K562 (cell line): ENCODE measurements at regions not wholly inside any gene's neighbourhood (a gene's known extent, or its start where the extent isn't known, plus 50 kb on each side); places are given as distances from the start of the nearest gene placed in this dataset.

ENCODE experiments used
- ATAC-seq: fragments of 200-7000 bp; cut with Tn5 transposase; 3 replicates; pipeline ENCODE4 v1.9.1; 2020; ENCODE audit warnings: moderate library complexity
- BruUV-seq: library from RNA; stranded (reverse); fragments of 400-500 nt; replicated peaks from 2 replicates; lab custom pipeline; 2021; lab: Mats Ljungman, UMichigan
- CTCF ChIA-PET: fragments of 300-600 bp; formaldehyde crosslinking; extraction: SDS; loops from one replicate; lab custom pipeline; 2021; ENCODE audit warnings: low intra/inter-chr PET ratio; lab: Yijun Ruan, JAX
- POLR2A ChIA-PET: fragments of 300-600, 350-650 bp; sonication (Branson Sonifier 250); formaldehyde crosslinking; extraction: SDS; loops from one replicate; lab custom pipeline; 2021; ENCODE audit warnings: antibody characterized with exemption, inconsistent platforms; lab: Yijun Ruan, JAX
- DNase-seq, 4 experiments: peaks; one replicate each; pipeline versions ENCODE4 v3.0.0 to v3.0.0-alpha.2; 2011 to 2018; ENCODE audit warnings: low spot score in 3 of 4, mixed read lengths in 3 of 4; ENCODE audit errors: extremely low read depth in 1 of 4
- FAIRE-seq: peaks from 2 replicates; lab custom pipeline; 2011; peaks lifted over from hg19 to GRCh38; lab: Jason Lieb, UNC
- H2AFZ ChIP-seq: 2 replicates; pipeline ENCODE4 v1.6.0; 2011; ENCODE audit warnings: low read depth, low read length, control low read depth, inconsistent platforms
- H3K27ac ChIP-seq: fragments of 200-600 bp; 3 replicates; pipeline ENCODE4 v1.8.0; 2011; ENCODE audit warnings: low read depth, mild to moderate bottlenecking, control low read depth, inconsistent platforms, low read length, moderate library complexity, mixed read lengths; ENCODE audit errors: extremely low read depth
- H3K27me3 ChIP-seq, 2 experiments: fragments of 300-600 bp in 1 of 2; 2 replicates in 1 of 2; 3 replicates in 1 of 2; pipeline versions ENCODE4 v1.6.0 to v1.8.0; 2011; ENCODE audit warnings: inconsistent platforms in 2 of 2, low read length in 2 of 2, mild to moderate bottlenecking in 1 of 2, mixed read lengths in 1 of 2, moderate library complexity in 1 of 2; ENCODE audit not compliant: control insufficient read depth in 2 of 2, insufficient read depth in 2 of 2
- H3K36me3 ChIP-seq: fragments of 300-600 bp; 3 replicates; pipeline ENCODE4 v1.8.0; 2011; ENCODE audit warnings: mild to moderate bottlenecking, low read length, inconsistent platforms; ENCODE audit not compliant: control insufficient read depth, insufficient read depth
- H3K4me1 ChIP-seq, 2 experiments: fragments of 200-600 bp in 1 of 2; replicated peaks in 1 of 2; 2 replicates in 1 of 2; 3 replicates in 1 of 2; pipeline versions ENCODE4 v1.5.1 to v1.8.0; 2011; ENCODE audit warnings: inconsistent platforms in 2 of 2, low read length in 2 of 2, mild to moderate bottlenecking in 1 of 2, mixed read lengths in 1 of 2, moderate library complexity in 1 of 2; ENCODE audit not compliant: control insufficient read depth in 2 of 2, insufficient read depth in 2 of 2
- H3K4me2 ChIP-seq: 2 replicates; pipeline ENCODE4 v1.6.1; 2011; ENCODE audit warnings: low read length, control low read depth, inconsistent platforms, mixed read lengths; ENCODE audit not compliant: insufficient read depth
- H3K4me3 ChIP-seq: fragments of 200-600 bp; sonication (generic), shearing (Covaris generic); 2 replicates; pipeline ENCODE4 v1.5.1; 2016; ENCODE audit warnings: control low read depth, inconsistent platforms
- H3K79me2 ChIP-seq: fragments of 200-600 bp; 3 replicates; pipeline ENCODE4 v1.8.0; 2011; ENCODE audit warnings: low read length, inconsistent platforms; ENCODE audit not compliant: control insufficient read depth, insufficient read depth
- H3K9ac ChIP-seq, 2 experiments: 2 replicates each; pipeline versions ENCODE4 v1.6.0 to v1.6.1; 2011; ENCODE audit warnings: low read depth in 2 of 2, low read length in 2 of 2, control low read depth in 1 of 2, inconsistent platforms in 1 of 2, mild to moderate bottlenecking in 1 of 2, mixed read lengths in 1 of 2; ENCODE audit not compliant: insufficient read depth in 1 of 2
- H3K9me1 ChIP-seq: one replicate; pipeline ENCODE4 v1.6.0; 2011; ENCODE audit warnings: inconsistent platforms, mild to moderate bottlenecking, low read length, moderate library complexity; ENCODE audit not compliant: control insufficient read depth, insufficient read depth
- H3K9me3 ChIP-seq: replicated peaks from 2 replicates; pipeline ENCODE4 v1.5.1; 2011; ENCODE audit warnings: low read depth, low read length, inconsistent platforms; ENCODE audit not compliant: control insufficient read depth, insufficient read depth
- H4K20me1 ChIP-seq: replicated peaks from 2 replicates; pipeline ENCODE4 v1.6.1; 2011; ENCODE audit warnings: low read length, inconsistent platforms, mixed read lengths; ENCODE audit not compliant: control insufficient read depth, insufficient read depth
- C11orf30 ChIP-seq: fragments of 450-650 bp; IDR thresholded peaks from 2 replicates; pipeline ENCODE4 v1.6.1; 2016; ENCODE audit warnings: low read depth, mild to moderate bottlenecking
- CBFB ChIP-seq: sonication (generic); formaldehyde crosslinking; IDR thresholded peaks from 2 replicates; pipeline ENCODE4 v1.4.0; 2020; ENCODE audit warnings: mild to moderate bottlenecking, missing genetic modification reagents
- CREM ChIP-seq: IDR thresholded peaks from 2 replicates; pipeline ENCODE4 v1.6.1; 2014; ENCODE audit warnings: antibody characterized with exemption, low read depth
- DLX4 ChIP-seq: fragments of 250-450 bp; sonication (Bioruptor Pico); IDR thresholded peaks from 2 replicates; pipeline ENCODE4 v1.6.1; 2021; ENCODE audit warnings: mild to moderate bottlenecking
- E2F1 ChIP-seq: sonication (generic); formaldehyde crosslinking; IDR thresholded peaks from 2 replicates; pipeline ENCODE4 v1.8.1; 2023; ENCODE audit warnings: mild to moderate bottlenecking, missing genetic modification reagents, moderate library complexity
- HMG20A ChIP-seq: fragments of 450-650 bp; formaldehyde crosslinking; conservative IDR thresholded peaks from 2 replicates; pipeline ENCODE4 v1.4.0; 2020; ENCODE audit warnings: mild to moderate bottlenecking, mixed read lengths
- HNRNPLL ChIP-seq: fragments of 200-400 bp; formaldehyde crosslinking; IDR thresholded peaks from 2 replicates; pipeline ENCODE4 v1.6.1; 2017; ENCODE audit warnings: low read length, low read depth, mild to moderate bottlenecking; ENCODE audit not compliant: poor library complexity, severe bottlenecking
- HNRNPUL1 ChIP-seq: fragments of 200-400 bp; formaldehyde crosslinking; IDR thresholded peaks from 2 replicates; pipeline ENCODE4 v1.6.1; 2017; ENCODE audit warnings: low read length
- HSF4 ChIP-seq: fragments of 250-450 bp; sonication (Bioruptor Pico); IDR thresholded peaks from 2 replicates; pipeline ENCODE4 v2.1.2; 2022; ENCODE audit warnings: mild to moderate bottlenecking, moderate library complexity, borderline replicate concordance
- KLF1 ChIP-seq: fragments of 450-650 bp; IDR thresholded peaks from 2 replicates; pipeline ENCODE4 v1.6.1; 2016; ENCODE audit warnings: missing genetic modification characterization, missing compliant biosample characterization
- SAFB ChIP-seq: fragments of 200-400 bp; formaldehyde crosslinking; IDR thresholded peaks from 2 replicates; pipeline ENCODE4 v1.6.1; 2017; ENCODE audit warnings: low read depth, low read length, borderline replicate concordance
- ZBTB49 ChIP-seq: sonication (generic); formaldehyde crosslinking; IDR thresholded peaks from 2 replicates; pipeline ENCODE4 v1.8.0; 2022; ENCODE audit warnings: missing genetic modification reagents, mild to moderate bottlenecking, borderline replicate concordance
- ZNF143 ChIP-seq: sonication (generic); formaldehyde crosslinking; IDR thresholded peaks from 2 replicates; pipeline ENCODE4 v1.9.0; 2022; ENCODE audit warnings: mild to moderate bottlenecking, missing genetic modification reagents
- ZNF280B ChIP-seq: fragments of 250-450 bp; sonication (Bioruptor Pico); IDR thresholded peaks from 2 replicates; pipeline ENCODE4 v1.5.1; 2021; ENCODE audit warnings: mild to moderate bottlenecking
- ZNF639 ChIP-seq, 2 experiments: fragments of 200-800 bp in 1 of 2; sonication (Bioruptor generic) in 1 of 2; sonication (generic) in 1 of 2; formaldehyde crosslinking in 1 of 2; IDR thresholded peaks in 1 of 2; conservative IDR thresholded peaks in 1 of 2; 2 replicates each; pipeline versions ENCODE4 v1.5.0 to v1.6.1; 2016 to 2020; ENCODE audit warnings: missing compliant biosample characterization in 1 of 2, missing genetic modification characterization in 1 of 2, missing genetic modification reagents in 1 of 2
- ZNF764 ChIP-seq: fragments of 250-450 bp; sonication (Bioruptor Pico); IDR thresholded peaks from 2 replicates; pipeline ENCODE4 v1.4.0; 2020; ENCODE audit warnings: low read depth, mild to moderate bottlenecking, moderate library complexity
- whole genome bisulfite sequencing: fragments of 100-300 bp; shearing (Covaris generic); methylation state at CpG from one replicate; pipeline ENCODE4 v1.1.6; 2016; ENCODE audit warnings: low coverage, mixed read lengths; ENCODE audit not compliant: insufficient coverage; ENCODE audit errors: missing lambda C conversion rate; 5-methylcytosine and 5-hydroxymethylcytosine counted together
- in situ Hi-C: fragments of 300-500 bp; cut with MboI; formaldehyde crosslinking; loops from 4 replicates; pipeline ENCODE4 v1.15.0; 2018; ENCODE audit warnings: inconsistent platforms, mixed read lengths
- intact Hi-C: fragments of 100-400 bp; cut with micrococcal nuclease; formaldehyde crosslinking; loops from 2 replicates; pipeline ENCODE4 v1.14.2; 2022

GRCh38 chr1:228936881-228937280 is 201.6 kb downstream of the RHOU start:
- FAIRE-seq: no peak
- ChIA-PET CTCF (no interaction called here), POLR2A (interaction anchor here (0.6 kb wide), 1 partner anchor 35 kb away, joined by 3 read pairs; no protein-coding TSS in a partner anchor)
- Histone ChIP-seq H2AFZ (no peak overlapping the region), H3K4me2 (no peak overlapping the region), H3K4me1 (no peaks in the 10 kb centered on the region), H3K9me3 (no peaks in the 10 kb centered on the region), H3K27me3 (peaks cover 21 to 51% of the 10 kb centered on the region in 2 experiments), H3K36me3 (no peaks in the 10 kb centered on the region), H3K4me3 (no peak overlapping the region), H3K9ac (no peak overlapping the region), H3K9me1 (no peaks in the 10 kb centered on the region), H3K79me2 (no peaks in the 10 kb centered on the region), H4K20me1 (peaks cover 15% of the 10 kb centered on the region), H3K27ac (no peak overlapping the region)
- WGBS: 1% methylated on average over 6 of the region's 6 CpGs
- DNase-seq: no peak
- intact Hi-C loops (no loop called here), in situ Hi-C loops (no loop called here)
- no peak for TF ChIP-seq HNRNPUL1
- TF ChIP-seq E2F1 (CRISPR knock-in tag): no peak
- no peak for TF ChIP-seq ZNF280B
- no peak for TF ChIP-seq HNRNPLL
- TF ChIP-seq KLF1 (tag): no peak
- TF ChIP-seq CREM: no peak
- TF ChIP-seq ZNF639 (CRISPR knock-in tag; conservative IDR thresholded peaks at IDR 0.05 in 1 of 2, IDR thresholded peaks at IDR 0.05 in 1 of 2): no peak
- no peak for TF ChIP-seq DLX4
- TF ChIP-seq ZBTB49 (CRISPR knock-in tag): no peak
- no peak for TF ChIP-seq HSF4
- no peak for TF ChIP-seq HMG20A (CRISPR knock-in tag)
- TF ChIP-seq ZNF143 (CRISPR knock-in tag): no peak
- no peak for TF ChIP-seq CBFB
- no peak for TF ChIP-seq C11orf30
- TF ChIP-seq ZNF764 (CRISPR knock-in tag): no peak
- no peak for TF ChIP-seq SAFB
- BruUV-seq: no TSS peak
- ATAC-seq: no peak
